ENCODE measurements at regions not wholly inside any gene's neighbourhood (a gene's known extent, or its start where the extent isn't known, plus 50 kb on each side); places are given as distances from the start of the nearest gene placed in this dataset.

- intact Hi-C loops (cut with DNase I): no loop called here
- TF ChIP-seq, protein P1, sequence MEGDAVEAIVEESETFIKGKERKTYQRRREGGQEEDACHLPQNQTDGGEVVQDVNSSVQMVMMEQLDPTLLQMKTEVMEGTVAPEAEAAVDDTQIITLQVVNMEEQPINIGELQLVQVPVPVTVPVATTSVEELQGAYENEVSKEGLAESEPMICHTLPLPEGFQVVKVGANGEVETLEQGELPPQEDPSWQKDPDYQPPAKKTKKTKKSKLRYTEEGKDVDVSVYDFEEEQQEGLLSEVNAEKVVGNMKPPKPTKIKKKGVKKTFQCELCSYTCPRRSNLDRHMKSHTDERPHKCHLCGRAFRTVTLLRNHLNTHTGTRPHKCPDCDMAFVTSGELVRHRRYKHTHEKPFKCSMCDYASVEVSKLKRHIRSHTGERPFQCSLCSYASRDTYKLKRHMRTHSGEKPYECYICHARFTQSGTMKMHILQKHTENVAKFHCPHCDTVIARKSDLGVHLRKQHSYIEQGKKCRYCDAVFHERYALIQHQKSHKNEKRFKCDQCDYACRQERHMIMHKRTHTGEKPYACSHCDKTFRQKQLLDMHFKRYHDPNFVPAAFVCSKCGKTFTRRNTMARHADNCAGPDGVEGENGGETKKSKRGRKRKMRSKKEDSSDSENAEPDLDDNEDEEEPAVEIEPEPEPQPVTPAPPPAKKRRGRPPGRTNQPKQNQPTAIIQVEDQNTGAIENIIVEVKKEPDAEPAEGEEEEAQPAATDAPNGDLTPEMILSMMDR (IDR thresholded peaks at IDR 0.05): no peak
- Histone ChIP-seq H3K9me3 (no peaks in the 10 kb centered on the region), H3K27ac (no peak overlapping the region), H3K4me1 (no peaks in the 10 kb centered on the region), H3K4me3 (no peak overlapping the region), H3K9ac (ENCODE audit: low read depth in 2 of 2, low read length in 2 of 2) (no peak overlapping the region), H3K36me3 (no peaks in the 10 kb centered on the region), H3K27me3 (no peaks in the 10 kb centered on the region)
- no peak for DNase-seq
These were observed 50.0 kb upstream of the API5 start for GRCh38 chr11:43261775-43262174.
